ENCODE measurements at regions not wholly inside any gene's neighbourhood (a gene's known extent, or its start where the extent isn't known, plus 50 kb on each side); places are given as distances from the start of the nearest gene placed in this dataset.
"Not testable (repeated sequence)": the region's sequence is repeated elsewhere in the genome, so short reads cannot be mapped to it uniquely, and the experiment has no call there.

DNA sequence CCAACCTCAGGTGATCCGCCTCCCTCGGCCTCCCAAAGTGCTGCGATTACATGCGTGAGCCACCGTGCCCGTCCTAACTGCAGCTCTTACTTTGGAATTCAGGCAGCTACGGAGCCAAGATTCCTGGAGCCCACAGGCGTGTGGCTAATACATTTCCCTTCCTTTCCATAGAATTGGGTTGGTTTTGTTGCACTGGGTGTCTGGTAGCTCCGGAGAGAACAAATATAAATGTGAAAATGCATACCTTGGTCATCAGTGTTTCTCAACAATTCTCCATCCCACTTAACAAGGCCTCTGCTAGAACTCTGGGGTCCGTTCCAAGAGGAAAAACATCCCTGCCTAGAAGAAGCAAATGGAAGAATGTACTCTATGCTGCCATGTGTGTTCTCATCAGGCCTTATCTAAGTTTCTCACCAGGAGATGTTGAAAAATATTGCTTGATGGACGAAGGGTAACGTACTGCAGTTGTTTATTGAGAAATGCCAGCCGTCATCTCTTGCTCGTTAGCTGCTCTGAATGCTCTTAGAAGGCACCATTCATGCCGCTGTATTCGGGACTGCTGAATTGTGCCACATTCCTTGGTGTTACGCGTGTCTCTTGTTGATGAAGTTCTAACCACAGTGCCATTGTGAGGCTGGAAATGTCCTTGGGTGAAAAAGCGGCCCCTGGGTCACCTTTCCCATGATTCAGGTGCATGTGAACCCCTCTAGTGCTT is 50.5 kb upstream of the CD99 start:
- TF ChIP-seq POLR2A (IDR thresholded peaks at IDR 0.05; ENCODE audit: low read length), result no peak
- TF ChIP-seq GATA1 (IDR thresholded peaks at IDR 0.05; ENCODE audit: low read depth, low read length), result no peak
- no peak for DNase-seq

DNA sequence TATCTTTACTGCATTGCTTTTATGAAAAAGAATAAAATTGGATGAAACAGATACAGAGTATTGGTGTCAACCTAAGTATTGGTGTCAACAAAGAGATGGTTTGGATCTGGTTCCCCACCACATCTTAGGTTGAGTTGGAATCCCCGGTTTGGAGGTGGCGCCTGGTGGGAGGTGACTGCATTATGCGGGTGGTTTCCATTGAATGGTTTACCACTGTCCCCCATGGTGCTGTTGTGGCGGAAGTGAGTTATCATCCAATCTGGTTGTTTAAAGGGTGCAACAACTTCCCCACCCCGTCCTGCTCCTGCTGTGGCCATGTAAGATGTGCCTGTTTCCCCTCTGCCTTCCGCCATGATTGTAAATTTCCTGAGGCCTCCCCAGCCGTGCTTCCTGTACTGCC is 52.8 kb upstream of the CD99 start:
- DNase-seq, result no peak
- TF ChIP-seq GATA1 (IDR thresholded peaks at IDR 0.05; ENCODE audit: low read depth, low read length) (no peak), POLR2A (IDR thresholded peaks at IDR 0.05; ENCODE audit: low read length) (no peak)

DNA sequence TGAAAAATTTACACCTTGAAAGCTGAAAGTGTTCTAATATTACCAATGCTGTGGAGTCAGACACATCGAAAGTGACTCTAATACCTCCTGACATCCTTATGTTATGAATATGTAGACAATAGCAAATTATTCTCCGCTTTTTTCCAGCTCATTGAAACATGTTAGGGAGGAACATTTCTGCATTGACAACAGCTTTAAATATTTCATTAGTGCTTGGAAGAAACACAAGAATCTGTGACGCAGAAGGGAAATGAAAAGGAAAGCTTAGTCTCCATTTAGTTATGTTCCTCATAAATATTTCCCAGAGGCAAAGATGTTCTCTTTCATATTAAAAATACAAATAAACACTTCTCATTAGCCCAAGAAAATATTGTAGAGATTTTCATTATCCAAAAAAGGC is 55.8 kb upstream of the CD99 start:
- TF ChIP-seq GATA1 (IDR thresholded peaks at IDR 0.05; ENCODE audit: low read depth, low read length) (no peak), POLR2A (IDR thresholded peaks at IDR 0.05; ENCODE audit: low read length) (no peak)
- no peak for DNase-seq

DNA sequence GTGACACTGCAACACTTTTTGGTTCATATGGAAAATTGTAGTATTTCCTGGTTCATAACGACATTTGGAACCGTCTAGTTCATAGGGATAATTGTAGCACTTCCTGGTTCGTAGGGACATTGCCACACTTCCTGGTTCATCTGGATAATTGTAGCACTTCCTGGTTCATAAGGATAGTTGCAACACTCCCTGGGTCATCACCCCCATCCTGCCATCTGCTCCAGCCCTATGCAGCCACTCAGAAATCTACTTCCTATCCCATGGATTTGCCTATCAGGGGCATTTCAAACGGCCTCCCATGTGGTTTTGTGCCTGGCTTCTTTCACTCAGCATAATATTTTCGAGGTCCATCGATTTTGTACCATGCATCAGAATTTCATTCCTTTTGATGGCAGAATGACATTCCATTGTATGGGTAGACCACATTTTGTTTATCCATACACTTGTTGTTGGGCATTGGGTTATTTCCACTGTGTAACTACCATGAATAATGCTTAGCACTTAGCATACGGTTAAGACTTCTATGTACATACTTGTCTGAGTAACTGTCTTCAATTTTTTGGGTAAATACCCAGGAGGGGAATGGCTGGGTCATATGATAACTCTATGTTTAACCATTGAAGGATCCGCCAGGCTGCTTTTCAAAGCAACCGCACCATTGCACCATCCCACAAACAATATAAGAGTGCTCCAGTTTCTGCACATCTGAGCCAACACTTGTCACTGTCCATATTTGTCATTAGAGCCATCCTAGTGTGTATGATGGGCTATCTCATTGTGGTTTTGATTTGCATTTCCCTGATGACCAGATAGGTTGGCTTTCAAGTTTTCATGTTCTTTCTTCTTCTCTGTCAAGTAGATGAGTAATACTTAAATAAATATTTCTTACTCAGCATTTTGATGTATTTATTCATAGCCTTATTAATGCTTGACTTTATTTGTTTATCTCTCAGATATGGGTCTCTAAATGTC is 58.3 kb upstream of the CD99 start:
- TF ChIP-seq POLR2A (IDR thresholded peaks at IDR 0.05; ENCODE audit: low read length), result no peak
- no peak for TF ChIP-seq GATA1 (IDR thresholded peaks at IDR 0.05; ENCODE audit: low read depth, low read length)
- no peak for DNase-seq

DNA sequence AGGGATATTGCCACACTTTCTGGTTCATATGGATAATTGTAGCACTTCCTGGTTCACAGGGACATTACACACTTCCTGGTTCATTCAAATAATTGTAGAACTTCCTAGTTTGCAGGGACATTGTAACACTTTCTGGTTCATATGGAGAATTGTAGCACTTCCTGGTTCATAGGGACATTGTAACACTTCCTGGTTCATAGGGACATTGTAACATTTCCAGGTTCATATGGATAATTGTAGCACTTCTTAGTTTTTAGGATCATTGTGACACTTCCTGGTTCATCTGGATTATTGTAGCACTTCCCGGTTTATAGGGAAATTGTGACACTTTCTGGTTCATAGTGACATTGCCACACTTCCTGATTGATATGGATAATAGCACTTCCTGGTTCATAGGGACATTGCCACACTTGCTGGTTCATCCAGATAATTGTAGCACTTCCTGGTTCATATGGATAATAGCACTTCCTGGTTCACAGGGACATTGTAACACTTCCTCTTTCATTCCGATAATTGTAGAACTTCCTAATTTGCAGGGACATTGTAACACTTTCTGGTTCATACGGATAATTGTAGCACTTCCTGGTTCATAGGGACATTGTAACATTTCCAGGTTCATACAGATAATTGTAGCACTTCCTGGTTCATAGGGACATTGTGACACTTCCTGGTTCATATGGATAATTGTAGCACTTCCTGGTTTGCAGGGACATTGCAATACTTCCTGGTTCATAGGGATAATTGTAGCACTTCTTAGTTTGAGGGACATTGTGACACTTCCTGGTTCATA is 59.2 kb upstream of the CD99 start:
- TF ChIP-seq GATA1 (IDR thresholded peaks at IDR 0.05; ENCODE audit: low read depth, low read length), result no peak
- no peak for TF ChIP-seq POLR2A (IDR thresholded peaks at IDR 0.05; ENCODE audit: low read length)
- no peak for DNase-seq

DNA sequence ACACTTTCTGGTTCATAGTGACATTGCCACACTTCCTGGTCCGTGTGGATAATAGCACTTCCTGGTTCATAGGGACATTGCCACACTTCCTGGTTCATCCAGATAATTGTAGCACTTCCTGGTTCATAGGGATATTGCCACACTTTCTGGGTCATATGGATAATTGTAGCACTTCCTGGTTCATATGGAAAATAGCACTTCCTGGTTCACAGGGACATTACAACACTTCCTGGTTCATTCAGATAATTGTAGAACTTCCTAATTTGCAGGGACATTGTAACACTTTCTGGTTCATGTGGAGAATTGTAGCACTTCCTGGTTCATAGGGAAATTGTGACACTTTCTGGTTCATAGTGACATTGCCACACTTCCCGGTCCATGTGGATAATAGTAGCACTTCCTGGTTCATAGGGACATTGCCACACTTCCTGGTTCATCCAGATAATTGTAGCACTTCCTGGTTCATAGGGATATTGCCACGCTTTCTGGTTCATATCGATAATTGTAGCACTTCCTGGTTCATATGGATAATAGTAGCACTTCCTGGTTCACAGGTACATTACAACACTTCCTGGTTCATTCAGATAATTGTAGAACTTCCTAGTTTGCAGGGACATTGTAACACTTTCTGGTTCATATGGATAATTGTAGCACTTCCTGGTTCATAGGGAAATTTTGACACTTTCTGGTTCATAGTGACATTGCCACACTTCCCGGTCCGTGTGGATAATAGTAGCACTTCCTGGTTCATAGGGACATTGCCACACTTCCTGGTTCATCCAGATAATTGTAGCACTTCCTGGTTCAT is 60.0 kb upstream of the CD99 start:
- DNase-seq, result not testable (repeated sequence)

DNA sequence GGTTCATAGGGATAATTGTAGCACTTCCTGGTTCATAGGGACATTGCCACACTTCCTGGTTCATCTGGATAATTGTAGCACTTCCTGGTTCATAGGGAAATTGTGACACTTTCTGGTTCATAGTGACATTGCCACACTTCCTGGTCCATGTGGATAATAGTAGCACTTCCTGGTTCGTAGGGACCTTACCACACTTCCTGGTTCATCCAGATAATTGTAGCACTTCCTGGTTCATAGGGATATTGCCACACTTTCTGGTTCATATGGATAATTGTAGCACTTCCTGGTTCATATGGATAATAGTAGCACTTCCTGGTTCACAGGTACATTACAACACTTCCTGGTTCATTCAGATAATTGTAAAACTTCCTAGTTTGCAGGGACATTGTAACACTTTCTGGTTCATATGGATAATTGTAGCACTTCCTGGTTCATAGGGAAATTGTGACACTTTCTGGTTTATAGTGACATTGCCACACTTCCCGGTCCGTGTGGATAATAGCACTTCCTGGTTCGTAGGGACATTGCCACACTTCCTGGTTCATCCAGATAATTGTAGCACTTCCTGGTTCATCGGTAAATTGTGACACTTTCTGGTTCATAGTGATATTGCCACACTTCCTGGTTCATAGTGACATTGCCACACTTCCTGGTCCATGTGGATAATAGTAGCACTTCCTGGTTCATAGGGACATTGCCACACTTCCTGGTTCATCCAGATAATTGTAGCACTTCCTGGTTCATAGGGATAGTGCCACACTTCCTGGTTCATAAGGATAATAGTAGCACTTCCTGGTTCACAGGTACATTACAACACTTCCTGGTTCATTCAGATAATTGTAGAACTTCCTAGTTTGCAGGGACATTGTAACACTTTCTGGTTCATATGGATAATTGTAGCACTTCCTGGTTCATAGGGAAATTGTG is 60.8 kb upstream of the CD99 start:
- DNase-seq, result not testable (repeated sequence)

DNA sequence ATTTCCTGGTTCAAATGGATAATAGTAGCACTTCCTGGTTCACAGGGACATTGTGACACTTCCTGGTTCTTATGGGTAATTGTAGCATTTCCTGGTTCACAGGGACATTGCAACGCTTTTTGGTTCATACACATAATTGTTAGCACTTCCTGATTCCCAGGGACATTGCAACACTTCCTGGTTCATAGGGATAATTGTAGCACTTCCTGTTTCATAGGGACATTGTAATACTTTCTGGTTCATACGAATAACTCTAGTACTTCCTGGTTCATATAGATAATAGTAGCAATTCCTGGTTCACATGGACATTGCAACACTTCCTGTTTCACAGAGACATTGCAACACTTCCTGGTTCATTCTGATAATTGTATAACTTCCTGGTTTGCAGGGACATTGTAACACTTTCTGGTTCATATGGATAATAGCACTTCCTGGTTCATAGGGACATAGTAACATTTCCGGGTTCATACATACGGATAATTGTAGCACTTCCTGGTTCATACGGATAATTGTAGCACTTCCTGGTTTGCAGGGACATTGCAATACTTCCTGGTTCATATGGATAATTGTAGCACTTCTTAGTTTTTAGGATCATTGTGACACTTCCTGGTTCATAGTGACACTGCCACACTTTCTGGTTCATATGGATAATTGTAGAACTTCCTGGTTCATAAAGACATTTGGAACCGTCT is 61.6 kb upstream of the CD99 start:
- TF ChIP-seq POLR2A (IDR thresholded peaks at IDR 0.05; ENCODE audit: low read length), result no peak
- TF ChIP-seq GATA1 (IDR thresholded peaks at IDR 0.05; ENCODE audit: low read depth, low read length), result no peak
- DNase-seq, result no peak

DNA sequence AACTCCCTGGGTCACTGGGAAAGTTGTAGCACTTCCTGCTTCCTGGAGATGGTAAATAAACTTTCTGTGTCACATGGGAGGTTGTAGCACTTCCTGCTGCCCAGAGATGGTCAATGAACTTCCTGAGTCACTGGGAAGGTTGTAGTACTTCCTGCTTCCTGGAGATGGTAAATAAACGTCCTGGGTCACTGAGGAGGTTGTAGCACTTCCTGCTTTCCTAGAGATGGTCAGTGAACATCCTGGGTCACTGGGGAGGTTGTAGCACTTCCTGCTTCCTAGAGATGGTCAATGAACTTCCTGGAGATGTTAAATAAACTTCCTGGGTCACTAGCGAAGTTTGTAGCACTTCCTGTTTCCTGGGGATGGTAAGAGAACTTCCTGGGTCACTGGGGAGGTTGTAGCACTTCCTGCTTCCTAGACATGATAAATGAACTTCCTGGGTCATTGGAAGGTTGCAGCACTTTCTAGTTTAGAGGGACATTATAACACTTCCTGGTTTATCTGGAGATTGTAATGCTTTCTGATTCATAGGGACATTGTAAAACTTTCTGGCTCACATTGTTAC is 62.3 kb upstream of the CD99 start:
- TF ChIP-seq GATA1 (IDR thresholded peaks at IDR 0.05; ENCODE audit: low read depth, low read length) (no peak), POLR2A (IDR thresholded peaks at IDR 0.05; ENCODE audit: low read length) (no peak)
- DNase-seq, result no peak

DNA sequence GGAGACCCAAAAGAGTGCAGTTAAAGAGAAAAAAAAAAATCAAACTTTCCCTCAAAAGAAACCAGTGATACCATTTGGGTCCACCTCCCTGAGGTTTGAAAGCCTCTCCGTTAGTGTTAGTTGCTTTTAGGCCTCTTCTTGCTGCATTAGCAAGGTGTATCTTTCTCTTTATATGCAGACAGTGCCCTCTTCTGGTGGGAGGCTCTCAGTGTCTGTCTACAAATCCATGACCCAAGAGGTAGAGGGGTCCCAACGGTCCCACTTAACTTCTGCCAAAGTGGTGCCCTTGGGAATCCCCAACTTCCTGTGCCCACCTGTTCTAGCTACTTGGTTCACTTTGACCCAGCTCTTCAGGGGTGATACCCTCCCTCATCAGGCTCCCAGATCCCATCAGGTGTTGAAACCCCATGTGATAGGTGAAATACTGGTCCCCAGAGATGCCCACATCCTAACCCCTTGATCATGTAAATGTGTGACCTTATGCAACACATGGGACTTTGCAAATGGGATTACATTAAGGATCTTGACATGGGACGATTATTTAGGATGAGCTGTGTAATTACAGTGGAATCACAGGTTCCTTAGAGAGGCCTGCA is 63.7 kb upstream of the CD99 start:
- no peak for DNase-seq
- TF ChIP-seq POLR2A (IDR thresholded peaks at IDR 0.05; ENCODE audit: low read length), result no peak
- no peak for TF ChIP-seq GATA1 (IDR thresholded peaks at IDR 0.05; ENCODE audit: low read depth, low read length)

DNA sequence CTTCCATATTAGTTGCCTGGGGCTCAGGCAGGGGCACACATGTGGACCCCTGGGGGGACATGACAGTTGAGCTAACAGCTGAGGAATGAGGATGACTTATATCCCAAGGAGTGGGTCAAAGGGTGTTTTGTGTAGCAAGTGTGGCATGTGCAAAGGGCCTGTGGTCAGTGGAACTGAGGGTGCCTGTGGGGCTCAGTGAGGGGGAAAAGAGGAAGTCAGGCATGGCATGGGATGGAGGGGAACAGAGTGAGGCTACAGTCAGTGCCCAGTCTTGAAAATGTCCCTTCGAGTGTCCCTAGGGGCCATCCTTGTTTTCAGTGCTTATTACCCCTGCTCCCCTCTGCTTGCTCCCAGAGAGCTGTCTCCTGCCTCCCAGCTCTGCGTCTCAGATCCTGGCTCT is 64.3 kb upstream of the CD99 start:
- TF ChIP-seq POLR2A (IDR thresholded peaks at IDR 0.05; ENCODE audit: low read length), result no peak
- no peak for TF ChIP-seq GATA1 (IDR thresholded peaks at IDR 0.05; ENCODE audit: low read depth, low read length)
- no peak for DNase-seq
